Naive B cell (primary cell): ENCODE measurements at regions not wholly inside any gene's neighbourhood (a gene's known extent, or its start where the extent isn't known, plus 50 kb on each side); places are given as distances from the start of the nearest gene placed in this dataset.

Source experiments
- ATAC-seq, 2 donors: fragments of 150-1000 bp; cut with Tn5 transposase; 2 replicates each; pipeline ENCODE4 v1.10.0; 2021; ENCODE audit warnings: low read depth in 2 of 2, mild to moderate bottlenecking in 2 of 2, moderate library complexity in 2 of 2
- DNase-seq: peaks from one replicate; pipeline ENCODE4 v3.0.0; 2022
- H3K27ac Mint-ChIP-seq, 6 donors: one replicate each; pipeline ENCODE4 v1.8.0; 2020 to 2022; ENCODE audit warnings: mild to moderate bottlenecking in 6 of 6, mixed read lengths in 6 of 6, moderate library complexity in 5 of 6, inconsistent platforms in 2 of 6
- H3K27me3 Mint-ChIP-seq, 3 donors: one replicate each; pipeline ENCODE4 v1.8.0; 2021 to 2022; ENCODE audit warnings: mixed read lengths in 3 of 3, mild to moderate bottlenecking in 1 of 3
- H3K36me3 Mint-ChIP-seq, 2 donors: one replicate each; pipeline ENCODE4 v1.8.0; 2020 to 2022; ENCODE audit warnings: mixed read lengths in 2 of 2, inconsistent platforms in 1 of 2, mild to moderate bottlenecking in 1 of 2
- H3K4me1 Mint-ChIP-seq, 3 donors: one replicate each; pipeline ENCODE4 v1.8.0; 2020 to 2022; ENCODE audit warnings: mixed read lengths in 3 of 3, inconsistent platforms in 1 of 3, mild to moderate bottlenecking in 1 of 3, moderate library complexity in 1 of 3
- H3K4me3 Mint-ChIP-seq, 8 donors: one replicate each; pipeline ENCODE4 v1.8.0; 2020 to 2022; ENCODE audit warnings: mild to moderate bottlenecking in 8 of 8, mixed read lengths in 8 of 8, moderate library complexity in 8 of 8, inconsistent platforms in 2 of 8
- H3K9me3 Mint-ChIP-seq, 7 donors: one replicate each; pipeline ENCODE4 v1.8.0; 2020 to 2022; ENCODE audit warnings: mixed read lengths in 7 of 7, mild to moderate bottlenecking in 5 of 7, inconsistent platforms in 2 of 7, moderate library complexity in 1 of 7

DNA sequence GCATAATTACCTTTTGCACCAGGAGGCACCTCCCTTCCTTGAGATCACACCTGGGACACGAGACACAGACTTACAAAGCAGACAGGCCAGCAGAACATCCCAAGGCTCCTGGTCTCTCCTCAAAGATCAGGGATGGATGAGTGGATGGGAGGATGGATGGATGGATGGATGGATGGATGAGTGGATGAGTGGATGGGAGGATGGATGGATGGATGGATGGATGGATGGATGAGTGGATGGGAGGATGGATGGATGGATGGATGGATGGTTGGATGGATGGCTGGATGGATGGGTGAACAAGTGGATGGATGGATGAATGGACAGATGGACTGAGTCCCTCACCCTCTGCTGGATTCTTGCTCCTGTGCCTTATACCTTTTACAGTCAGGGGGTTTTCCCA, 364.0 kb downstream of the BCOR start:
- Mint-ChIP-seq H3K27me3 (peaks cover 0 to 34% (median 7%) of the 10 kb centered on the region in 3 donors), H3K4me3 (no peak overlapping the region), H3K27ac (peak overlapping the region in 2 of 6 donors; percentile 20 to 44), H3K36me3 (no peaks in the 10 kb centered on the region), H3K9me3 (peaks cover 0 to 8% (median 0%) of the 10 kb centered on the region in 7 donors), H3K4me1 (peaks cover 6 to 10% (median 9%) of the 10 kb centered on the region in 3 donors)
- DNase-seq (no peak), ATAC-seq (no peak)

DNA sequence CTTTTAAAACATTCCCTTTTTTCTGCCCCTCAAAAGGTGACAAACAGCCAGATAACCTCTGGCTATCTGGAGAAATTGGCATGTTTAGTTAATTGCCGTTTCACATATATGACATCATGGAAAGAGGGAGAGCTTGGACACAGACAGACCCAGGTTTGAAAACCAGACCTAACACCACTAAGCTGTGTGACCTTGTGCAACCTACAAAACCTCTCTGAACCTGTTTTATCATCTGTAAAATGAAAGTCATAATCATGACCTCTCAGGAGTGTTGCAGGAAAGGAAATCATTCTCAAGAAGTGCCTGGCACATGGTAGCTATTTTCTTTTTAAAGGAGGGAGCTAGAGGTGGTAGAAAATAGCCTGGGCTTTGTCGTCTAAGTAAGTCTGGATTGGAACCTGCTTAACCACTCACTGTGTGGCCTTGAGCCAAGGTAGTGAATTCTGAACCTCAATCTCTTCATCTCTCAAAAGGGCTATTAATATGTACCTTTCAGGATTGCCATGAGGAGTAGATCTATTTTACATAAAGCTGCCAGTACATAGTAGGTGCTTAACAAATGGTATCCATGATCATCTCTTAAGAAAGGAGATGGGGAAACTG, 363.5 kb downstream of the BCOR start:
- Mint-ChIP-seq H3K9me3 (peaks cover 0 to 5% (median 0%) of the 10 kb centered on the region in 7 donors), H3K4me1 (peaks cover 6 to 10% (median 9%) of the 10 kb centered on the region in 3 donors), H3K27ac (no peak overlapping the region), H3K36me3 (no peaks in the 10 kb centered on the region), H3K27me3 (peaks cover 0 to 33% (median 7%) of the 10 kb centered on the region in 3 donors), H3K4me3 (no peak overlapping the region)
- ATAC-seq = no peak
- DNase-seq = no peak

DNA sequence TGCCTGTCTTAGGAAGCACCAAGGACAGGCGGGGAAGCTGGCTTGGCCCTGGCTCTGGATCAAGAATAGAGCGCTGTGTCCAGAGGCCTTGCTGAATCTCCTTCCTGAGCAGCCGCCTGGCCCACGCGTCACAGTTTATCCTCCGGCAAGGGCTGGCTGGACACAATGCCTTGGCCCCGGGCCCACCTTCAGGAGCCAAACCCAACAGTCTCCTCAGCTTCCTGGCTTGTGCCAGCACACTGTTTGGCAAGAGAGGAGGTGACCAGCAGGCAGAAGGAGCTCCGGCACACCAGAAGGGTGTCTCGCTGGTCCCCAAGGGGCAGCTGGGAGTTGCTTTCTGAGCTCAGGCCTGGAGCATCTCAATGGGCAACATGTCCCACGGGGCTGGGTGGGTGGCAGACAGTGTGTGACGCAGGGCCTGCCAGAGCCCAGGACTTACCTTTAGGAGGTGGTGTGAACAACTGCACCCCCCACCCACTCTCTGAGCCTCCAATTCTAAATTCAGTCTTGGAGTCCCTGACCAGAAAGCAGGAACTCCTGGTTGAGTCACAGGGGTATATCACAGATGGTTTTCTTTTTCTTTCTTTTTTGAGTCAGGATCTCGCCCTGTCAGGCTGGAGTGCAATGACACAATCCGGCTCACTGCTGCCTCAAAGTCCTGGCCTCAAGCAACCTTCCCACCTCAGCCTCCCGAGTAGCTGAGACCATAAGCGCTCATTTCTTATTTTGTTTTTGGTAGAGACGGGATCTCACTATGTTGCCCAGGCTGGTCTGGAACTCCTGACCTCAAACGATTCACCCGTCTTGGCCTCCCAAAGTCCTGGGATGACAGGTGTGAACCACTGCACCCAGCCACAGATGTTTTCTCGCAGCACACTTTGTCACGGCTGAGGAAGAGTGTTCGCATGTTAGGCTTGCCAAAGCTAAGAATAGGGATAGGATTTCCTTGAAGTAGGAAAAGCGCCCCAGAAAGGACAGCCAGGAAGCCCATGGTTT, 361.2 kb downstream of the BCOR start:
- no peak for ATAC-seq
- no peak for DNase-seq
- H3K4me1 Mint-ChIP-seq = no peaks in the 10 kb centered on the region
- peak overlapping the region in 1 of 6 donors; percentile 38 for H3K27ac Mint-ChIP-seq
- H3K9me3 Mint-ChIP-seq = peaks cover 0 to 5% (median 0%) of the 10 kb centered on the region in 7 donors
- H3K4me3 Mint-ChIP-seq = no peak overlapping the region
- H3K36me3 Mint-ChIP-seq = no peaks in the 10 kb centered on the region
- H3K27me3 Mint-ChIP-seq = peaks cover 0 to 20% (median 0%) of the 10 kb centered on the region in 3 donors

DNA sequence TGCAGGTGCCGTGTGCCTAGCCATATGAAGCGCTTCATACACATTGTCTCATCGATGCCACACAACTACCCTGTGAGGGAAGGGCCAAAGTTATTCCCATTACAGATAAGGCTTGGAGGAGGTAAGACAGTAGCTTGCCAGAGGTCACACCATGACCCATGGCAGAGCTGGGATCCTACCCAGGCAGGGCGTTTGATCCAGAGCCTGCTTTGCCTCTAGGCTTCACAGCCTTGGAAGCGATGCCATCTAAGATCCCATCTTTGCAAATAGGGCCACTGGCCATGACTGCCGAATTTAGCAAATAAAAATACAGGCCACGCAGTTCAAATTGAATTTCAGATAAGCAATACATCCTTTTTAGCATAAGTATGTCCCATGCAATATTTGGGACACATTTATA, 358.2 kb downstream of the BCOR start:
- DNase-seq = no peak

DNA sequence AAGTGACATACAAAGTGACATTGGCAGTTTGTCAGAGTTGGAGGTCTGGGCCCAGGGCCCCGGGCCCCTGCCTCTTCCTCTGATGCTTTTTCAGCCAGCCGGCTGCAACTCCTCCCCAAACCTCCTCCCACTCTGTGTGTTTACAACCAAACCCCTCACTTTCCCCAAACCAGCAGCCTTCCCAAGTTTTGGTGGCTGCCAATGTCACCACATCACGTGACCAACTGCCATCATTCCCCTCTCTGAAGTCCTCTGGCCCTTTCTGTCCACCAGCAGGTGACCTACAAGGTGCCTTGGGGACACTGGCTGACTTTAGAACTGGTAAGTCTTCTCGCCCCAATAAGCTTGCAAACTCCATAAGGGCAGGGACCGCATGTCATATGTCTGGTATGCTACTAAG, 357.7 kb downstream of the BCOR start:
- H3K27ac Mint-ChIP-seq = peak overlapping the region in 1 of 6 donors; percentile 52
- ATAC-seq (no peak), DNase-seq (no peak)
- H3K4me1 Mint-ChIP-seq = no peaks in the 10 kb centered on the region
- no peak overlapping the region for H3K4me3 Mint-ChIP-seq
- H3K36me3 Mint-ChIP-seq = no peaks in the 10 kb centered on the region
- H3K27me3 Mint-ChIP-seq = peaks cover 0 to 8% (median 0%) of the 10 kb centered on the region in 3 donors
- H3K9me3 Mint-ChIP-seq = peaks cover 0 to 2% (median 0%) of the 10 kb centered on the region in 7 donors

More for the DNA sequence above, 358.2 kb downstream of the BCOR start:
- Mint-ChIP-seq H3K36me3 (no peaks in the 10 kb centered on the region), H3K4me1 (no peaks in the 10 kb centered on the region), H3K27me3 (peaks cover 0 to 8% (median 0%) of the 10 kb centered on the region in 3 donors), H3K9me3 (peaks cover 0 to 2% (median 0%) of the 10 kb centered on the region in 7 donors), H3K27ac (no peak overlapping the region), H3K4me3 (no peak overlapping the region)
- ATAC-seq = no peak

DNA sequence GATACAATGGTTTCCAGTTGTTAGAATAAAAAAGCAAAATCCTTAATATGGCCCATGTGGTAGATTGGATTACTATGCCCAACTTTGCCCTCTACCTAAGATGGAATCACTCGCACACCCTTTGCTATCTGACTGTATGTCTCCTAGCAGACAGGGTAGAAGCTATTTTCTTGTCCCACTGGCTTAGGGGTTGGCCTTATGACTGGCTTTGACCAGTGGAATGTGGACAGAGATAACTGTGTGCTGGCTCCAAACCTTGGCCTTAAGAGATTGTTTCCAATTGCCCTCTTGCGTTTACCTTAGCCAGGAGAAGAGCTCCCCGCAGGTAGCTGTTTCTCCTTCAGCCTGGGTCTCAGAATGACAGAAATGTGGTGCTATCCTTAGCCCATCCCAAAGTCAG, 355.9 kb downstream of the BCOR start:
- H3K27ac Mint-ChIP-seq = no peak overlapping the region
- H3K36me3 Mint-ChIP-seq = no peaks in the 10 kb centered on the region
- ATAC-seq (no peak), DNase-seq (no peak)
- peaks cover 0 to 2% (median 0%) of the 10 kb centered on the region in 7 donors for H3K9me3 Mint-ChIP-seq
- H3K4me1 Mint-ChIP-seq = no peaks in the 10 kb centered on the region
- H3K4me3 Mint-ChIP-seq = peak overlapping the region in 1 of 8 donors; percentile 6
- H3K27me3 Mint-ChIP-seq = peaks cover 0 to 7% (median 5%) of the 10 kb centered on the region in 3 donors

DNA sequence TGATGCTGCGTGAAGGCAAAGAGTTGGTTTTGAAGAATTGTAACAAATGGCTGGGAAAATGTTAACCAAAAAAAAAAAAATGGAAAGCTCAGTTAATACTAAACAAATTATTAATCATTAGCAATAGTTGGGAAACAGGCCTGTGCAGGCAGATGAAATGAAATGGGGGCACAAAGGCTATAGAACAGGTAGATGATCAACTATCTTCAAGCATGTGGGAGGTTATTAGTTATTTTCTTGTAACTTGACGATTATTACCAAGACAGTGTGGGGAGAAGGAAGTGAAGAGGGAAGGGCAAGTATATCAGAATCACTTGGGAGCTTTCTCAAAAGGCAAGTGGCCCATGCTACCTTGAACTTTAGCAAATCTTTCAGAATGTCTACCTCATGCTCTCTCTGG, 351.9 kb downstream of the BCOR start:
- DNase-seq (no peak), ATAC-seq (no peak)
- H3K4me1 Mint-ChIP-seq = no peaks in the 10 kb centered on the region
- no peaks in the 10 kb centered on the region for H3K36me3 Mint-ChIP-seq
- peaks cover 0 to 5% (median 0%) of the 10 kb centered on the region in 3 donors for H3K27me3 Mint-ChIP-seq
- peaks cover 0 to 2% (median 0%) of the 10 kb centered on the region in 7 donors for H3K9me3 Mint-ChIP-seq
- H3K27ac Mint-ChIP-seq = no peak overlapping the region
- no peak overlapping the region for H3K4me3 Mint-ChIP-seq

DNA sequence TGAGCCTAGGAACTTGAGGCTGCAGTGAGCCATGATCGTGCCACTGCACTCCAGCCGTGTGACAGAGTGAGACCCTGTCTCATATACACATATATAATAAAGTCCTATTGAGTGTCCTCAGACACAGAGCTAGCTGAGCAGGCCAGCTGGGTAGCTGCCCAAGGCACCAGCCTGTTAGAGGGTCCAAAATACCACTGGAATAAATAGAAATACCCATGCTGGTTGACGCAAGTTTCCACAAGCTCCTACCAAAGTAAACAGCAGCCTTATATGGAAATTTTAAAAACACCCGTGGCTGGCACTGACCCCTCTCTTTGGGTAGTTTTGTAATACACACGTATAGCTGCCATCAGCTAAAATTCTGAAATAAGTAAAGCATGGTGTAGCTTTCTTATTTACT, 348.6 kb downstream of the BCOR start:
- H3K4me1 Mint-ChIP-seq = no peaks in the 10 kb centered on the region
- ATAC-seq (no peak), DNase-seq (no peak)
- H3K4me3 Mint-ChIP-seq = no peak overlapping the region
- H3K27ac Mint-ChIP-seq = no peak overlapping the region
- H3K9me3 Mint-ChIP-seq = peaks cover 0 to 4% (median 0%) of the 10 kb centered on the region in 7 donors
- no peaks in the 10 kb centered on the region for H3K36me3 Mint-ChIP-seq
- peaks cover 0 to 5% (median 0%) of the 10 kb centered on the region in 3 donors for H3K27me3 Mint-ChIP-seq

DNA sequence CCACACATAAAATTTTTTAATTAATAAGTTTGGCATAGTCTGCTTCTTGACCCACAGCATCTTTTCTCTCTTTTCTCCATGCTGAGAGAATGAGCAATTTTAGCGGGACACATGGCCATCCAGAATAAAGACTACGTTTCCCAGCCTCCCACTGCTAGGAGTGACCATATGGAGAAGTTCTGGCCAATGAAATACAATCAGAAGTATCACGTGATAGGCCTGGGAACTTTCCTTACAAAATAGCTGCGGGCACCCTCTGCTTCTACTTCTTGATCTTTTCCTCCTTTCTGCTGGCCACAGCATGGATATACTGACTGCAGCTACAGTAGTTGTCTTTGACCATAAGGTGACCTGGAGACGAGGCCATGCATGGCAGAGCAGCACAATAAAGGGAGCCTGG, 348.0 kb downstream of the BCOR start:
- Mint-ChIP-seq H3K27me3 (peaks cover 0 to 5% (median 0%) of the 10 kb centered on the region in 3 donors), H3K36me3 (no peaks in the 10 kb centered on the region), H3K9me3 (peaks cover 0 to 4% (median 0%) of the 10 kb centered on the region in 7 donors), H3K4me1 (no peaks in the 10 kb centered on the region), H3K27ac (no peak overlapping the region), H3K4me3 (no peak overlapping the region)
- ATAC-seq (no peak), DNase-seq (no peak)

DNA sequence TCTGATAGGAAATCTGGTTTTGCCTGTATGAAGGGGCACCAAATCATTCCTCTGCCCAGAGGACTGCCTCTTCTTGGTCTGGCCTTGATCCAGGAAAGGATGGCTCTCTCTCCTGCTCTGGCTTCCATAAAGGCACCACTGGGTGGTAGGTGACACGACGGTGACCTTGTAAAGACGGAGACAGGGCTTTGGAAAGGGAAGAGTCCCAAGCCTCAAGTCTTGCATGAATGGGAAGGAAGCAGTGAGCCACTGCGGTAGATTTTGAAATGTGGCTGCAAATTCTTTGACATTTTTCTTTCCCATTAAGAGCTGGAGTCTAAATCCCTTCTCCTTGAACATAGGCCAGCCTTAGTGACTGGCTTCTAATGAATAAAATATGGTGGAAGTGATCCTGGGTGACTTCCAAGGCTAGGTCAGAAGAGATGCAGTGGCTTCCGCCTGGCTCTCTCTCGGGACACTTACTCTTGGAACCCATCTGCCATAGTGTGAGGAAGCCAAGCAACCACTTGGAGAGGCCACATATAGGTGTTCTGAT, 347.4 kb downstream of the BCOR start:
- Mint-ChIP-seq H3K9me3 (peaks cover 0 to 4% (median 0%) of the 10 kb centered on the region in 7 donors), H3K27ac (no peak overlapping the region), H3K4me1 (no peaks in the 10 kb centered on the region), H3K36me3 (no peaks in the 10 kb centered on the region), H3K4me3 (peak overlapping the region in 1 of 8 donors; percentile 50), H3K27me3 (peaks cover 0 to 5% (median 0%) of the 10 kb centered on the region in 3 donors)
- ATAC-seq (no peak), DNase-seq (no peak)

DNA sequence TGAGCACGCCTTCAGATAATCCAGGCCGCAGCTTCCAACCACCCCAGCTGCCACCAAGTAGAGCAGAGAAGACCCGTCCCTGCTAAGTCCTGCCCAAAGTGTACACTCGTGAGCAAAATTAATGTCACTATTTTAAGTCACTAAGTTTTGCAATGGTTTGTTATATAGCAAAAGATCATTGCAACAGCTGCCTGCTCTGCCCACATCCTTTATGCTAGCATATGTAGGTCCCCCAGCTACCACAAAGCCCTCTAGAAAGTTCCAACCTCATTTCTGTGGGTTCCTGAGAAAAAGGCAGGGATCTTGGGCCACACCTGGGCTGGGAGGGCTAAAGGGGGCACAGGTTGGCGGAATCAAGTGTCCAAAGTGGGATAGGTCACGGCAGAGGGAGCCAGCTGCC, 346.9 kb downstream of the BCOR start:
- no peak for DNase-seq
- peaks cover 0 to 4% (median 0%) of the 10 kb centered on the region in 7 donors for H3K9me3 Mint-ChIP-seq
- peaks cover 0 to 3% (median 0%) of the 10 kb centered on the region in 3 donors for H3K27me3 Mint-ChIP-seq
- no peaks in the 10 kb centered on the region for H3K36me3 Mint-ChIP-seq
- H3K27ac Mint-ChIP-seq = no peak overlapping the region
- no peaks in the 10 kb centered on the region for H3K4me1 Mint-ChIP-seq
- ATAC-seq = no peak
- H3K4me3 Mint-ChIP-seq = peak overlapping the region in 1 of 8 donors; percentile 50

DNA sequence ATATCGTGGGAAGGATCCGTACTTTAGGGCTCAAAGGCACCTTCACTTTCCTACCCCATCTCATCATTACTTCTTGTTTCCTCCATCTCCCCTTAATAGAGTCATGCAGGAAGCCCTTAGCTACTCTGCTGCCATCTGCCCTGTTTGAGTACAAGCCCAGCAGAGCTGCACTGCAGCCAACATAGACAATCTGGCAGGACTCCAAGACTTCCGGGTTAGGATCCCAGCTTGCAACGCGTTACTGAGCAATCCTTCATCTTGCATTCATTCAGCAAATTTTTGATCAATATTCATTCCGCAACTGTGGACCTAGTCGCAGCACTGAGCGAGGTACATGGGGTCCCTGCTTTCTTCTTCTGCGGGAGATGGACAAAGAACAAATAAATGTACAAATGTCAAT, 344.9 kb downstream of the BCOR start:
- no peak overlapping the region for H3K27ac Mint-ChIP-seq
- H3K36me3 Mint-ChIP-seq = no peaks in the 10 kb centered on the region
- DNase-seq (no peak), ATAC-seq (no peak)
- H3K27me3 Mint-ChIP-seq = no peaks in the 10 kb centered on the region
- H3K9me3 Mint-ChIP-seq = peaks cover 0 to 4% (median 0%) of the 10 kb centered on the region in 7 donors
- no peak overlapping the region for H3K4me3 Mint-ChIP-seq
- no peaks in the 10 kb centered on the region for H3K4me1 Mint-ChIP-seq

DNA sequence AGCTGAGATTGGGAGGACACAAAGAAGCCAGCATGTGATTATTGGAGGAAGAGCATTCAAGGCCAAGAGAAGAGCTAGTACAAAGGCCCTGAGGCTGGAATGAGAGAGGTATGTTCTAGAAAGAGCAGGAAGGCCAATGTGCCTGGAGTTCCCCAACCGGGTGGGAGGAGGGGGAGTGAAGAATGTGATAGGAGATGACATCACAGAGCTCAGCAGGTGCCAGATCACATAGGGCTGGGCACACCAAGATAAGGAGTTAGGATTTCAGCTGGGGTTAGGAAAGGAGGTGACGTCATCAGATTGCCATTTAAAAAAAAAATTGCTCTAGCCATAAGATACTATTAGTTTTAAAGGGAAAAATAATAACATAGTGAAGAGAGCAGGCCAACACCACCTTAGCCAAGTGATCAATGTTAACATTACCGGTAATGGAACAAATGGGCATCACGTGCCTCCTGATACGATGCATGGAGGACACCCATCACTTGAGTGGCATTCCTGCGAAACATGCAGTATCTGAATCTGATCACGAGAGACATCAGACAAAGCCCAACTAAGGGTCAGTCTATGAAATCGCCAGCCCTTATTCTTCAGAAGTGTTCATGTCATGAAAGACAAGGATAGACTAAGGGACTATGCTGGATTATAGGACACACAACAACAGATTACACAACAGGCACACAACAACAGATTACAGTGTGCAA, 344.3 kb downstream of the BCOR start:
- Mint-ChIP-seq H3K27me3 (no peaks in the 10 kb centered on the region), H3K9me3 (peaks cover 0 to 4% (median 0%) of the 10 kb centered on the region in 7 donors), H3K27ac (no peak overlapping the region), H3K4me3 (no peak overlapping the region), H3K4me1 (no peaks in the 10 kb centered on the region), H3K36me3 (no peaks in the 10 kb centered on the region)
- ATAC-seq (no peak), DNase-seq (no peak)
